Neural cell (in vitro differentiated cells): ENCODE measurements at regions not wholly inside any gene's neighbourhood (a gene's known extent, or its start where the extent isn't known, plus 50 kb on each side); places are given as distances from the start of the nearest gene placed in this dataset.

ENCODE experiments used
- EP300 ChIP-seq: fragments of 450-650 bp; conservative IDR thresholded peaks from 2 replicates; pipeline ENCODE4 v1.6.1; 2014; ENCODE audit warnings: antibody characterized with exemption, mild to moderate bottlenecking, moderate library complexity; ENCODE audit not compliant: poor library complexity, severe bottlenecking
- EZH2 ChIP-seq: fragments of 200-600, 300-800 bp; shearing (Covaris generic), sonication (generic); IDR thresholded peaks from 2 replicates; pipeline ENCODE4 v1.6.1; 2014; ENCODE audit warnings: antibody characterized with exemption, low read length, borderline replicate concordance, mild to moderate bottlenecking; ENCODE audit not compliant: insufficient read depth, poor library complexity, severe bottlenecking
- MXI1 ChIP-seq: fragments of 450-650 bp; conservative IDR thresholded peaks from 2 replicates; pipeline ENCODE4 v1.6.1; 2014; ENCODE audit warnings: antibody characterized with exemption, mild to moderate bottlenecking; ENCODE audit not compliant: poor library complexity, severe bottlenecking
- POLR2AphosphoS5 ChIP-seq: IDR thresholded peaks from 2 replicates; pipeline ENCODE4 v1.6.1; 2012
- RAD21 ChIP-seq: fragments of 450-650 bp; conservative IDR thresholded peaks from 2 replicates; pipeline ENCODE4 v1.6.1; 2014; ENCODE audit warnings: antibody characterized with exemption, mild to moderate bottlenecking, moderate library complexity
- SMC3 ChIP-seq: fragments of 450-650 bp; conservative IDR thresholded peaks from 2 replicates; pipeline ENCODE4 v1.6.1; 2014; ENCODE audit warnings: antibody characterized with exemption, mild to moderate bottlenecking, moderate library complexity; ENCODE audit not compliant: poor library complexity
- TAF1 ChIP-seq: IDR thresholded peaks from 2 replicates; pipeline ENCODE4 v1.6.1; 2012; ENCODE audit warnings: low read depth
- TF ChIP-seq, protein P1 (sequence below): fragments of 450-650 bp; IDR thresholded peaks from 2 replicates; pipeline ENCODE4 v1.5.1; 2014; ENCODE audit warnings: antibody characterized with exemption, mild to moderate bottlenecking, moderate library complexity; ENCODE audit not compliant: poor library complexity, severe bottlenecking
- TF ChIP-seq, protein P2 (sequence below): IDR thresholded peaks from 2 replicates; pipeline ENCODE4 v1.6.1; 2012; ENCODE audit warnings: borderline replicate concordance

DNA sequence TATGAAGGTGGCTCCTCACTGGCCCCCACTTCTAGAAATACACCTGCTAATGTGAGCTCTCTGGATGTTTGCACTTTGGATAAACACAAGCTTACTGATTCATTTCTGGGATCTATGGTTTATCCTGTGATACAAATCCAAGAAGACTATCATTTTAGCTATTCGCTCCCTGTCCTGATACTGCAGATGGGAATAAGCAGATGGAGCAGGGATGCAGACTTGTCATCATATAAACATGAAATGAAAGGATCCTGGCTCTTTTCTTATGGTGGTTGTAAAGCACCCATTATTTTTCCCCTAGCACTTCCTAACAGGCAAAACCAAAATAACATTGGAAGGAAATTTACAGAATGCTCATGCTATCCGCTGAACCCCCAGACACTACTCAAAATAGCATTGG lies 162.9 kb upstream of the NOCT start:
- TF ChIP-seq, protein P1, sequence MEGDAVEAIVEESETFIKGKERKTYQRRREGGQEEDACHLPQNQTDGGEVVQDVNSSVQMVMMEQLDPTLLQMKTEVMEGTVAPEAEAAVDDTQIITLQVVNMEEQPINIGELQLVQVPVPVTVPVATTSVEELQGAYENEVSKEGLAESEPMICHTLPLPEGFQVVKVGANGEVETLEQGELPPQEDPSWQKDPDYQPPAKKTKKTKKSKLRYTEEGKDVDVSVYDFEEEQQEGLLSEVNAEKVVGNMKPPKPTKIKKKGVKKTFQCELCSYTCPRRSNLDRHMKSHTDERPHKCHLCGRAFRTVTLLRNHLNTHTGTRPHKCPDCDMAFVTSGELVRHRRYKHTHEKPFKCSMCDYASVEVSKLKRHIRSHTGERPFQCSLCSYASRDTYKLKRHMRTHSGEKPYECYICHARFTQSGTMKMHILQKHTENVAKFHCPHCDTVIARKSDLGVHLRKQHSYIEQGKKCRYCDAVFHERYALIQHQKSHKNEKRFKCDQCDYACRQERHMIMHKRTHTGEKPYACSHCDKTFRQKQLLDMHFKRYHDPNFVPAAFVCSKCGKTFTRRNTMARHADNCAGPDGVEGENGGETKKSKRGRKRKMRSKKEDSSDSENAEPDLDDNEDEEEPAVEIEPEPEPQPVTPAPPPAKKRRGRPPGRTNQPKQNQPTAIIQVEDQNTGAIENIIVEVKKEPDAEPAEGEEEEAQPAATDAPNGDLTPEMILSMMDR: no peak
- TF ChIP-seq EZH2 (no peak), RAD21 (no peak), EP300 (no peak), POLR2AphosphoS5 (no peak), TAF1 (no peak), MXI1 (no peak), SMC3 (no peak)
- TF ChIP-seq, protein P2, sequence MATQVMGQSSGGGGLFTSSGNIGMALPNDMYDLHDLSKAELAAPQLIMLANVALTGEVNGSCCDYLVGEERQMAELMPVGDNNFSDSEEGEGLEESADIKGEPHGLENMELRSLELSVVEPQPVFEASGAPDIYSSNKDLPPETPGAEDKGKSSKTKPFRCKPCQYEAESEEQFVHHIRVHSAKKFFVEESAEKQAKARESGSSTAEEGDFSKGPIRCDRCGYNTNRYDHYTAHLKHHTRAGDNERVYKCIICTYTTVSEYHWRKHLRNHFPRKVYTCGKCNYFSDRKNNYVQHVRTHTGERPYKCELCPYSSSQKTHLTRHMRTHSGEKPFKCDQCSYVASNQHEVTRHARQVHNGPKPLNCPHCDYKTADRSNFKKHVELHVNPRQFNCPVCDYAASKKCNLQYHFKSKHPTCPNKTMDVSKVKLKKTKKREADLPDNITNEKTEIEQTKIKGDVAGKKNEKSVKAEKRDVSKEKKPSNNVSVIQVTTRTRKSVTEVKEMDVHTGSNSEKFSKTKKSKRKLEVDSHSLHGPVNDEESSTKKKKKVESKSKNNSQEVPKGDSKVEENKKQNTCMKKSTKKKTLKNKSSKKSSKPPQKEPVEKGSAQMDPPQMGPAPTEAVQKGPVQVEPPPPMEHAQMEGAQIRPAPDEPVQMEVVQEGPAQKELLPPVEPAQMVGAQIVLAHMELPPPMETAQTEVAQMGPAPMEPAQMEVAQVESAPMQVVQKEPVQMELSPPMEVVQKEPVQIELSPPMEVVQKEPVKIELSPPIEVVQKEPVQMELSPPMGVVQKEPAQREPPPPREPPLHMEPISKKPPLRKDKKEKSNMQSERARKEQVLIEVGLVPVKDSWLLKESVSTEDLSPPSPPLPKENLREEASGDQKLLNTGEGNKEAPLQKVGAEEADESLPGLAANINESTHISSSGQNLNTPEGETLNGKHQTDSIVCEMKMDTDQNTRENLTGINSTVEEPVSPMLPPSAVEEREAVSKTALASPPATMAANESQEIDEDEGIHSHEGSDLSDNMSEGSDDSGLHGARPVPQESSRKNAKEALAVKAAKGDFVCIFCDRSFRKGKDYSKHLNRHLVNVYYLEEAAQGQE: no peak
